ENCODE measurements at regions not wholly inside any gene's neighbourhood (a gene's known extent, or its start where the extent isn't known, plus 50 kb on each side); places are given as distances from the start of the nearest gene placed in this dataset.
"Not testable (repeated sequence)": the region's sequence is repeated elsewhere in the genome, so short reads cannot be mapped to it uniquely, and the experiment has no call there.

DNA sequence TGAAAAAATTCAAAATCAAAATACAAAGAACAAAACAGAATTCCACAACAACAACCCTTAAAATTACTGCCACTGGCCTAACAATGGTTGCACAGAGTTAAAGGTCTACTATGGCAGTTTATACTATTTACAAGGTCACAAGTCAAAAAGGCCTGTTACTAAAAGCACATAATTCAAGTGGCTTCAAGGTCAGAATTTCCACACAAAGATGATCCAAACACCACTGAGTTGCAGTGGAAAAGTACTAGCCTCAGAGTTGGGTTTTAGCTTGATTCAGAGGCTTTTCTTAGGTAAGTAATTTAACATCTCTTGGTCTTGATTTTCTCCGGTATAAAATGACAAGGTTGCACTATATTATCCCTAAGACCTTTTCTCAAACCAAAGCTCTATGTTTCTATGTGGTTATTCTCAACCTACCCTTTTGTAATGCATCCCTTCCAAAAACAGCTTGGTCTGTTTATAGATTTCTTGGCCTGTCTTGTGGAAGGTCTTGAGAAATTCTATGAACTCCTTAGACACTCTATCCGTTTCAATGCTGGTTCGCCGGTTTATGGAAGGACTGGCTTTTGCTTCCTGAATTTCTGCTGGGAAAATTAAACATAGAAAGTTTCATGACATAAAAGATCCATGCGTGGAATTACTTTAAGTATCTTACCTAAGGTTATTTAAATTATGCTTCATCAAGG is 69.5 kb downstream of the MDH2 start:
- DNase-seq (ENCODE audit: low read depth), result not testable (repeated sequence)

DNA sequence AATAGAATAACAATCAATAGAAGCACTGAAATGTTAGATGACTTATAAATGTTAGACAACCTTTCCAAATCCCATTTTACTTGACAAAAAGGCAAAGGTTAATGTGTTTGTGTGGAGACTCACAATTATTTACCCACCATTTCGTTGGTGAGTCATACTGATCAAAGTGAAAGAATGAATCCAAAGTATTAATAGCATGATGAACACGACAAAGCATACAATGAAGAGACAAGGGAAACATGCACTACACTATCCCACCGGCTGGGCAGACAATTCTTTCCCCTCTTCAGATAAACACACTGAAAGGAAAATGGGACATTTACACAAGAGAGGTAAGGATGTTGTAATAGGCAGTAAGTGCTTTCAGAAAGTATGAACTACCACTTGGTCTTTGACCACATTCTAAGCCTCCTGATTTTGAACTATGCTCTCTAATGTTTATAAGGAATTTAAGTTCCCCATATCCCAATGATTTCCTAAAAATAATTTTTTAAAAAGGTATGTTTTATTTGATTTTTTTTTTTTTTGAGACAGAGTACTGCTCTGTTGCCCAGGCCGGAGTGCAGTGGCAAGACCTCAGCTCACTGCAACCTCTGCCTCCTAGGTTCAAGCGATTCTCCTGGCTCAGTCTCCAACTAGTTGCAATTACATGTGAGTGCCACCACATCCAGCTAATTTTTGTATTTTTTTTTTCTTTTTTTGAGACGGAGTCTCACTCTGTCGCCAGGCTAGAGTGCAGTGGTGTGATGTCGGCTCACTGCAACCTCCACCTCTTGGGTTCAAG is 70.5 kb downstream of the MDH2 start:
- DNase-seq (ENCODE audit: low read depth), result peak; percentile 29

DNA sequence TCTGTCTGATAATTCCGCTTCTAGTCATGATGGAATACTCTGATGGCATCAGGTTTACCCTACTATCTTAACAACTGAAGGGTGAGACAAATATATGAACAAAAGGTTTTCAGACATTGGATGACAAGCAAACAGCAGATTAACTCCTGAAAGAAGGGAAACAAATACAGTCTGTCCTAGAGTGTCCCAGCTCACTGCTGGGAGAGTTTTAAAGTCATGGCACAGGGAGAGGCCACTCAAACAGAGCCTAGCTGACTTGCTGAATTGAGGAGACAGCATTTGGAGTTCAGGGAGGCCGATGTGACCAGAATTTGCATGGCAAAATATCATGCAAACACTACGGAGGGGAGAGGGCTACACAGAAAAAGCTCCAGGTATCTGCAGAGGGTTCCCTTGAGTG is 73.1 kb downstream of the MDH2 start:
- no peak for DNase-seq (ENCODE audit: low read depth)

DNA sequence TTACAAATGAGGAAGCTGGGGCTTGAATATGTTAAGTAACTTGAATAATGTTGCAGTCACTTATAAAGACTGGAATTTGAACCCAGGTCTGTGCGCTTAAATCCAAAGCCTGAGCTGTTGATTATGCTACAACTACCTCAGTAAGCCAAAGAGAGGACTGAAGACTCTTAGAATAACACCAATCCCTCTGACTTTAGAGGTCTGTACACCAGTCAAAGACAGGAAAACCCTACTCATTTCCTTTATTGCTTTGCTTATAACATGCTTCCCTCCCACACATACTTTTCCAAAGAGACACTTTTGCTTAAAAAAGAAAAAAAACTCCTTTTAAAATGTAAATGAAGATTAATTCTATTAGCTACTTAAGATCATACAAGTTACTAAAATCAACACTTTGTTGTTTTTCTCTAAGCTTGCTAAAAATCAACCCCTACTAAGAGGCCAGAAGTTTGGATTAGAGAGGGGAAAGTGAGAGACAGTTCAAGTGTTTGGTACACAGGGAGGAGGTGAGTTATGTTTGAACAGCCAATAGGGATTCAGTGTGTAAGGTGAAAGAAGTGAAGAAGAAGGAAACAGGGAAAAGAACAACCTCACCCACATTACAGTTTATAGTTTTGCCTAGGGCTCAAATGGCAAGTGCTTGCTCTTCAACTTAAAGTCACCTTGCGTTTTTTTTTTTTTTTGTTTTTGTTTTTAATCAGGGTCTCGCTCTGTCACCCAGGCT is 74.8 kb downstream of the MDH2 start:
- no peak for DNase-seq (ENCODE audit: low read depth)

DNA sequence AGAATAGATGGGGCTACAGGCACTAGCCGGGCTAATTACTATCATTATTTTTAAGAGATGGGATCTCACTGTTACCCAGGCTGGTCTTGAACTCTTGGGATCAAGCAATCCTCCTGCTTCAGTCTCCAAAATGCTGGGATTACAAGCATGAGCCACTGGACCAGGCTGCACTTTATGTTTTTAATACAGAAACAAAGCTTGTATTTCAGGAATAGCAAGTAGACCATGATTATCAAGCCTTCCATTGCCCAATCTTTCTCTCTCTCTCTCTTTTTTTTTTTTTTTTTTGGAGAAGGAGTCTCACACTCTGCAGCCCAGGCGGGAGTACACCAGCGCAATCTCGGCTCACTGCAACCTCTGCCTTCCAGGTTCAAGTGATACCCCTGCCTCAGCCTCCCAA is 75.4 kb downstream of the MDH2 start:
- DNase-seq (ENCODE audit: low read depth), result no peak

DNA sequence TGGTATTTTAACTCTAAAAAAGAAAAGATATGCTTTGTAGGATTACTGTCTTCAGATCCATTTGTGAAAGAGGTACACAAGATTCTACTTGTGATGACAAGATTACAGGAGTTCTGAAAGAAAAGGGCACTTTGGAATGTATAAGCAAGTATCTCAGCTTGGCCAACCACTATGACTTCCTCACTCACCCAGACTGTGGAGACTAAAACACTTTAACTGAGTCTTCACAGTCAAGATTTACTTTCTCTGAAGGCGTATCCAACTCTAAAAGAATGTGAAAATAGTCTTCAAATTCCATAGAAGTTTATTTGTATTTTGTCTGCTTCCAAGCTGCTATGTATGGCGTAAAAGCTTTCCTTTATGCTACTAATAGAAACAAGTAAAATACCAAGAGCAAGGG is 76.1 kb upstream of the SRRM3 start:
- DNase-seq (ENCODE audit: low read depth), result no peak

DNA sequence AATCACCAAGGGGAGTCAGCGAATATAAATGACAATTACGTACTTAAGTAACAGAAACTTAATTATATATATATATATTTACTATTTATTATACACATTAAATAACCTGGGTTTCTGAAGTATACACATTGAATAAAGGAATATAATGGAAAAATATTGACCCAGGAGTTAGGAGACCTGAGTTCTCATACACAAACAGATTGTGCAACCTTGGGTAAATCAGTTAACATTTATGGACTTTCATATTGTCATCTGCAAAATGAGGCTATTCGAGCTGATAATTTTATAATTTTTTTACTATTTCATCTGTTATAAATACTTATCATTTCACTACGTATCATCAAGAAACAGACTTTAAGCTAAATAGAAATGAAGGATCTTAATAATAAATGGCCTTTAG is 75.1 kb upstream of the SRRM3 start:
- no peak for DNase-seq (ENCODE audit: low read depth)

DNA sequence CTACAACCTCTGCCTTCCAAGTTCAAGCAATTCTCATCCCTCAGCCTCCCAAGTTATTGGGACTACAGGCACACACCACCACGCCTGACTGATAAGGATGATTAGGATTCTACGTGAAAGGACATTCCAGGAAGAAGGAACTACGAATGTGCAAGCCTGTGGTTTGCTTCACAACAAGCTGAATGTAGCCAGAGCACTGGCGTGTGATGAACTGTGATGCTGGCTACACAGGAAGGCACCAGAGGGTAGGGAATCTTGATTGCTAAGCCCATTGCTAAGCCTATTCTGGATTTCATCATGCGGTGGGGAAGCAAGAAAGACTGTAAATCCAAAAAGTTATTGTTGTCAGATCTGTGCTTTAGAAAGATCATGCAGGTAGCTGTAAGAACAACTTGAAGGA is 72.3 kb upstream of the SRRM3 start:
- peak; percentile 17 for DNase-seq (ENCODE audit: low read depth)

DNA sequence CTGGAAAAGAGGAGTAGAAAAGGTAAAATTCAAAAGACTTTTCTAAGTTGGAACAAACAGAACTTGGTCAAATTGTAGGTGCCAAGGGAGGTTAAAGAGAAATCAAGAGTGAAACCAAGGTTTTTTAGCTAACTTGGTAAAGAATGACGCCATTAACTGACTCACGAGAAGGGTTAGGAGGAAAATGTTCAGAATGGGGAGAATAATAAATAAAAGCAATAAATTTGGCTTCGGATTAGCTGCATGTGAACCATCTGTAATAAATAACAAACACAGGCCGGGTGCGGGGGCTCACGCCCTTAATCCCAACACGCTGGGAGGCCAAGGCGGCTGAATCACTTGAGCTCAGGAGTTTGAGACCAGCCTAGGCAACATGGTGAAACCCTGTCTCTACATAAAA is 71.9 kb upstream of the SRRM3 start:
- no peak for DNase-seq (ENCODE audit: low read depth)

DNA sequence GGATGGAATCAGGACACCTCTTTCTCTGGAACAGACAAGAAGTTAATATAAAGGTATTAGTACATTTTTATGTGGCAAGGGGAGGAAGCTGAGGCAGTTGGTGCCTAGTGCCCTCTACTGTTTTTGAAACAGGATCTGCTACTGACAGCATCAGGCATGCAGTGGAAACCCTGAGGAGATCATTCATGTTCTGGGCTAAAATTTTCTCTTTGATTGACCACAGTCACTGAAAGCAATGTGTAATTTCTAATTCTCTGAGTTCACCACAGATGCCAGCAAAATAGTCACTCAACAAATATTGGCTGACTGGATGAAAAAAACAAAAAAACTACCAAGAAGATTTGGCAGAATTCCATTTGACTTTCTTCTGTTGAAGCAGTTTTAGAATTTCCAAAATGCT is 71.0 kb upstream of the SRRM3 start:
- DNase-seq (ENCODE audit: low read depth), result peak; percentile 60

DNA sequence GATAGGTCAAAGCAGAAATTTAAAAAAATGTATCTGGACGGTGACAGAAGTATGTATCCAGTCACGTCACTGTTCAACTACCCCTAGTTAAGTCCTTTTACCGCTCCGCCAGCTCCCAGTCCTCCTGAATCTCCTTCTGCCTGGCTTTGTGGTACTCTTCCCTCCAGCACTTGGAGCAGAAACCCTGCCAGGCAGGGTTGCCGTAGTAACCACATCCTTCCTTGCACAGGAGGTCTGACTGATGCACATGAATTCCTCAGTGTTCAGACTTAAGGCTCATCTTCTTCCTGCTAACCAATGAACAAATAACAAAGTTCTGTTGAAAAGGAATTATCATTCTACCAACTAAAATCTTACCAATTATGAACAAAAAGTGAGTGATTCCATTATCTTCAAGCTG is 69.8 kb upstream of the SRRM3 start:
- DNase-seq (ENCODE audit: low read depth), result not testable (repeated sequence)

DNA sequence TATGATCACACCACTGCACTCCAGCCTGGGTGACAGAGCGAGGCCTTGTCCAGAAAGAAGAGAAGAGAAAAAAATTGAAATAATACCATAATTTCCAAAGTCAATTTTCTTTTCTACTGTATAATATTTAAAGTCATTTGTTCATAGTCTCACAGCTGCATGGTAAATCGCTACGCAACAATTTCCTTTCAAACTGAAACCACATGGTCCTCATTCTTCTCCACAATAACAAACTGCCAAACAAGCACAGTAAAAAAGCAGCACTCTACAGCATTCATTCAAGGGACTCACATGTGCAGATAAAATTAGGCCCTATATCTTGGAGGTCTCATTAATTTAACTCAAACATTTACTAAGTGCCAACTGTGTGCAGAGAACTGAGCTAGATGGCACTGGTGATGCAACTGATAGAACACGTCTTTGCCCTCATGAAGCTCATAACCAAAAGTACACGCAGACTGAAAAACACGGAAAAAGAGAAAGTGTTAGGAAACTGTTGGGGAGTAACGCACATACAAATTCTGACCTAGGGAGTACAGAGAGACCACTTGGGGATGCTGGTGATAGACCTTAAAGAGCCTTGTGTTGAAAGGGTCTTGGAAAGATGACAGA is 68.4 kb upstream of the SRRM3 start:
- DNase-seq (ENCODE audit: low read depth), result no peak

DNA sequence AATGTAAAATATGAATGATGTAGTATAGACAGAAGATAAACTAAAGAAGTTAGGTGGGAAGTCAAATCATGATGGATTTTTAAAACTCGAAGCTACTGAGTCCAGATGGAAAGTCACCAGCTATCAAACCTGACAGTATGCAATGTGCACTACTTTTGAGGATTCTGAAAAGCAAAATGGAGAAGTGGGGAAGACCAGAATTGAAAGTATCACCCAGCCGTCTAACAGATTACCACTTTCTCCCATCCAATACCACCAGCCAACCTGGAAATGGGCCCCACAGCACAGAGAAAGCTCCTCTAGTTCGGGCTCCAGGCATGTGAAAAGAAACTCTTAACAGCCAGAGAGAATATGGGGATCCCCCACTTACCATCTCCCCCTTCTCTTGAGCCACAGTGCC is 67.9 kb upstream of the SRRM3 start:
- no peak for DNase-seq (ENCODE audit: low read depth)

DNA sequence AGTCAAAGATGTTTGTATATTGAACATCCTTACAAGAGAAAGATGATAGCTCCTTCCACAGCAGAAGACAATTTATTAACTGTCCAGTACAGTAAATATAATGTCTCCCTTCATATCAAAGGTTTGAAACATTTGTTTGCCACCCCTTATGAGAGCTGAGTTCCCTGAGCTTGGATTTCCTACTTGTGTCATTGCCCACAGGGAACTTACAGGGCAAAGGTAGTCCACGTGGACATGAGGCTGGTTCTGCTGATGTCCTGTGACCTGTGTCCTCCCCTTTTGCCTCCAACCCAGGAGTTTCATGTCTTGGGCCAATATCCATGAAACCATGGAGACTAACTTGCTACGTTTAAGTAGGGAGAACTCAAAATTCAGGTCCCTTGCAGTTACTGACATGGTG is 66.4 kb upstream of the SRRM3 start:
- DNase-seq (ENCODE audit: low read depth), result not testable (repeated sequence)

DNA sequence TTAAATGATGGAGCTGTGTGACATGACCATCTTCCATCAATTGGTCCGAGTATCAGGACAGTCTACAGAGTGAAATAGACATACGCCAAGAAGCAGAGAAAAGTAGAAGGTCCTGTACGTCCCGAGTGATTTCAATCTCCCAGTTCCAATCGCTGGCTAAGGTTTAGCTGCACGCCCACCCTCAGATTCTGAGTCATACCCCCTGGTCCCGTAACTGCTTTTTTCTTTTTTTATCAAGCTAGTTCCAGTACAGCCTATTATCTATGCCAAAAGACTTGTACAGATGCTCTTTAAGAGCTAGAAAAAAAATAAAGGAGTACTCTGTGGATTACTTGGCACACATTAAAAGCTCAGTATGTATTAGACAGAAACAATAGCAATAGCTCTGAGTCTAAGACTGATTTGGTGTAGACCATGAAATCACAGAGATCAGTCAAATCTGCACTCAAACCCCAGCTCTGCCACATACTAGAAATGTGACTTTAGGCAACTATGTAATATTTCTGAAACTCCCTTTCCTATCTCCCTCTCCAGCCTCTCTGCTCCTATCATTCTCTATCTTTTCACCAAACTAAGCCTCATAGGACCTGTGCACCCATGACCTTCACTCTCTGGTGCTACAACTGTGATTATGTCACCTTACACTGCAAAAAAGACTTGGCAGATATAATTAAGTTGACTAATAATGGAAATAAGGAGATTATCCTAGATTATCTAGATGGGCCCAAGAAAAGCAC is 63.0 kb upstream of the SRRM3 start:
- DNase-seq (ENCODE audit: low read depth), result not testable (repeated sequence)

DNA sequence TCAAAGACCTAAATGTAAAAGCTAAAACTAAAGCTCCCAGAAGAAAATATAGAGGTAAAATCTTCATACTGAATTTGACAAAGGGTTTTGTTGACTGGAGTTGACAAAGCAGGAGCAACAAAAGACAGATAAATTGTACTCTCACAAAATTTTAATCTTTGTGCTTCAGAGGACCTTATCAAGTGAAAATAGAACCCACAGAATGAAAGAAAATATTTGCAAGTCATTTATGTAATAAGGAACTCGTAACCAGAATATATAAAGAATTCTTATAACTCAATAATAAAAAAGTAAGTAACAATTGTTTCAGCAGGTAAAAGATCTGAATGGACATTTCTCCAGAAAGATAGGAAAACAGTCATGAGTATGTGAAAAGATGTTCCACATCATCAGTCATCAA is 62.0 kb upstream of the SRRM3 start:
- DNase-seq (ENCODE audit: low read depth), result no peak

DNA sequence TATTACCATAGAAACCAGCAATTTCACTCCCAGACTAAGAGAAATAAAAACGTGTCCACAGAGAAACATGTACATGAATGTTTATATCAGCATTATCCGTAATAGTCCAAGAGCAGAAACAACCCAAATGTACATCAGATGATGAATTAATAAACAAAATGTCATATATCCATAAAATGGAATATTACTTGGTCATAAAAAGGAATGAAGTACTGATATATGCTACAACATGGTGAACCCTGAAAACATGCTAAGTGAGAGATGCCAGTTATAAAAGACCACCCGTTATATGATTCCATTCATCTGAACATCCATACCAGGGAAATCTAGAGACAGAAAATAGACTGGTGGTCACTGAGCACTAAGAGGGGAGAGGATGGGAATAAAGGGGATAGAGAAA is 61.4 kb upstream of the SRRM3 start:
- not testable (repeated sequence) for DNase-seq (ENCODE audit: low read depth)

DNA sequence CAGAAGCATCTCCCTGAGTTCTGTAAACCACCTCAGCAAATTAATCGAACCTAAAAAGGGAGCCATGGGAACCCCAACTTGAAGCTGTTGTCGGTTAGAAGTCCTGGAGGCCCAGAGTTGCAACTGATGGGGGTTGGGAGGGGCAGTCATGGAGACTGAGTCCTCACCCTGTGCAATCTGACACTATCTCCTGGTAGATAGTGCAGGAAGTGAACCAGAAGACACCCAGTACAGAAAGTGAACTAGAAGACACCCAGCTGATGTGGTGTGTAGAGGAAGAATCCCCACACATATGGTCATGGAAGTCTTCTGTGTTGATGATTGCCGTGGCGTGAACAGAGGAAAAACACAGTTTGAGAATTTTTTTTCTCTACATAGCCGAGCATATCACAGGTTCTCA is 58.8 kb upstream of the SRRM3 start:
- no peak for DNase-seq (ENCODE audit: low read depth)

DNA sequence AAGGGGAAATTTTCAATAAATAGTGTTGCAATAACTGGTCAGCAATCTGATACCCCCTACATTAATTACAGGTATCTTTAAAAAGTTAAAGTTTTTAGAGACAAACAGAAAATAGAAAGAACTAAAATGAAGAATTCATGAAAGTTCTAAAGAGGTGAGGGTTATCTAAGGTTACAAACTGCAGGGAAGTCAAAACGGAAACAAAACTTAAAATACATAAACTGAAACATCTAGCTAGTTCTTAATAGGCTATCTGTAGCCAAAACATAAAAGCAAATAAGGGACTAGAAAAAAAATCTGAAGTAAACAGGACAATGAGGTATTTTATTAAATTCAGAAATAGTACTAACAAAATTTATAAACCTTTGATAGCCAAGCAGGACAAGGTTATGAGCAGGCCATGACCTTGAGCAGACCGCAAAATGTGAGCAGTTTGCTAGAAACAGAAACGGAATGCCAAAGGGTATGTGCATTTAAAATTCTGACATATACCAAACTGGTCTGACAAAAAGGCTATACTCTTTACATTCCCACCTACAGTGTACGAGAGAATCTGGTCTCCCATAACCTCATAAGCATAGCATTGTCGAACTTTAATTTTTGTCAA is 56.9 kb upstream of the SRRM3 start:
- not testable (repeated sequence) for DNase-seq (ENCODE audit: low read depth)

DNA sequence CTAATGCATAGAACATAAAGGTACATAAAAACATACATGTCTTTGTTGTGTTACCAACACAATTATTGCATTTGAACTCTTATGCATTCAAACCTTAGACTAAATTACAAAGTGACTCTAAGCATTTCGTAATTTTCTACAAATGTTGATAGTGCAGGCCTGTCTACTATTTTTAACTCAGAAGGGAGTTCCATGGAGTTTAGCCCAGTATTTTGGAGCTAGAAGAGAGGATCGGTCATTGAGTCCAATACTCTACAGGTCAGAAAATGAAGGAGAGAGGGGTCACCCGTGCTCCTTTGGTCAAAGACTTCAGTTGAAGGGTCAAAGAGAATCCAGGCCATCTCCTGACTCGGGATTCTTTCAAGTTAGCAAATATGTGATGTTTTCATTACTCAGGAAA is 55.3 kb upstream of the SRRM3 start:
- no peak for DNase-seq (ENCODE audit: low read depth)

DNA sequence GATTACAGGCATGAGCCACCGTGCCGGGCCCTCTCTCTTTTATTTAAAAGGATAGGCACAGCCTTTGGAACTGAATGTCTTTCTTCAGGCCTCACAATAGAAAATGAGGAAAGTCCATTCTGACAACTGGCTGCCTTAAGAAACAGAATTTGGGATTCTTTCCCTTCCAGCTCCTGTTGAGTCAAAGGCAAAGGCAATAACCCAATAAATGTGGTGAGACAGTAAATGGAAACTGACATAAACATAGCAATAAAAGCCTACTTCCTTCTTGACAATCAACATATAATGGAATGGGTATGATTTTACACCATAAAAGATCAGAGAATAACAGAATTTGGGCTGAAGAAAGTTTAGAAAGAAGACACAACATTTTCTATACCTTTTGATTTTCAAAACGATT is 52.7 kb upstream of the SRRM3 start:
- not testable (repeated sequence) for DNase-seq (ENCODE audit: low read depth)
